GM21423 (cell line): ENCODE measurements at regions not wholly inside any gene's neighbourhood (a gene's known extent, or its start where the extent isn't known, plus 50 kb on each side); places are given as distances from the start of the nearest gene placed in this dataset.
"Not testable (repeated sequence)": the region's sequence is repeated elsewhere in the genome, so short reads cannot be mapped to it uniquely, and the experiment has no call there.

Source experiments
- ATAC-seq: cut with Tn5 transposase; IDR thresholded peaks from one replicate; pipeline ENCODE4 v1.9.1; 2021; ENCODE audit warnings: mild to moderate bottlenecking, moderate library complexity; ENCODE audit not compliant: unreplicated experiment

GRCh38 chr1:157235307-157235706 lies 97.1 kb upstream of the ETV3 start:
- no peak for ATAC-seq

- ATAC-seq: no peak
Observed at GRCh38 chr1:157234705-157235273, 96.6 kb upstream of the ETV3 start.

- peak; percentile 85 for ATAC-seq
Observed at GRCh38 chr1:157233131-157233530, 94.9 kb upstream of the ETV3 start.

DNA sequence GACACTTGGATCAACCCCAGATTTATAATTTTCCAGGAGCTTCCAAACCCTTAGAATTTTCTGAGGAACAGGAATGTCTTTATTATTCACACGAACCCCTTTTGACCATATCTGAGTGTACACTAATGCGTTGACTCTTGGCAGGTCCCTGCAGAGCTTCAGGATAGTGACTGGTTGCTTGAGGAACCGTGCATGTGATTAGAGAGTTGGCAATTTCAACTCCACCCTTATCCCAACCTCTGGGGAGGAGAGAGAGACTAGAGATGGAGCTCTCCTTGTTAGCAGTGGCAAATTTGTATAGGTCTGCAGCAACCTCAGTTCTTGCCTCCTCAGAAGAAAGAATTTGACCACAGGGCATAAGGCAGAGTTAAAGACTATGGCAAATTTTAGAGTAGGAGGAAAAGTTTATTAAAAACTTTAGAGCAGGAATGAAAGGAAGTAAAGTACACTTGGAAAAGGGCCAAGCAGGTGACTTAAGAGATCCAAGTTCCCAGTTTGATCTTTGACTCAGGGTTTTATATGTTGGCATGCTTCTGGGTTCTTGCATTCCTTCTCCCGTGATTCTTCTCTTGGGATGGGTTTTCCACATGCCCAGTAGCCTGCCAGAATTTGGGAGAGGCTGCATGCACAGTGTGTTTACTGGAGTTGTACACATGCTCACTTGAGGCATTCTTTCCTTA lies 93.8 kb upstream of the ETV3 start:
- no peak for ATAC-seq

GRCh38 chr1:157230500-157230899 lies 92.3 kb upstream of the ETV3 start:
- no peak for ATAC-seq

DNA sequence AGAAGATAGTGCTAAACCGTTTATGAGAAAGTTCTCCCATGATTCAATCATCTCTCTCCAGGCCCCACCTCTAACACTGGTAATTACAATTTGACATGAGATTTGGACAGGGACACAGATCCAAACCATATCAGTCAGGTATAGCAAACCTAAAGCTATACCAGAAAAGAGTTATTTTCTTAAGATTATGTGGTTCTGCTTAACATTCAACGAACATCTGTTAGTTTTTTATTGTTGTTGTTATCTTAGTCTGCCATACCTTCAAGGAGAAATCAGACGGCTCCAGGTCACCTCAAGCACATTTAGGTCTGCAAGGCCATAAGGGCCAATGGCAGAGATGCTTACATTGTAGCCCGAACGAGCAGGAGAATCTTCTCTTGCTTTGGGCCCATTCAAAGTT lies 89.5 kb upstream of the ETV3 start:
- ATAC-seq: no peak

DNA sequence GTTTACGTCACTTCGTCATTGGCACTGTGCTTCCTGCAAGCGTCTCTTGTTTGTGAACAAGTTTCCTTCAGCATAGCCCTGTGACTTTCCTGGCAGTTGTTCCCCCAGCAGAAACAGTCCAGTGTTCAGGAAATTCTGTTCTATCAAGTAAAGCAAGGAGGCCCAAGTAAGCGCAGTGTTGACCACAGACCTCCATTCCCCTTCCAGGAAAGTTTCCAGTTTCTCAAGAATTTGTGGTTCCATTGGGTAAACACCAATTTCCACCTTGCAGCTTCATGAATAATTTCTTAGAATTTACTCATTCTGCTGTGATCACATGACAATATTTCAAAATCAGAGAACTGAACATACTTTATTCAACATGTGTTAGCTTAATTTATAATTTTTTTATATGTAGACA lies 88.5 kb upstream of the ETV3 start:
- no peak for ATAC-seq

DNA sequence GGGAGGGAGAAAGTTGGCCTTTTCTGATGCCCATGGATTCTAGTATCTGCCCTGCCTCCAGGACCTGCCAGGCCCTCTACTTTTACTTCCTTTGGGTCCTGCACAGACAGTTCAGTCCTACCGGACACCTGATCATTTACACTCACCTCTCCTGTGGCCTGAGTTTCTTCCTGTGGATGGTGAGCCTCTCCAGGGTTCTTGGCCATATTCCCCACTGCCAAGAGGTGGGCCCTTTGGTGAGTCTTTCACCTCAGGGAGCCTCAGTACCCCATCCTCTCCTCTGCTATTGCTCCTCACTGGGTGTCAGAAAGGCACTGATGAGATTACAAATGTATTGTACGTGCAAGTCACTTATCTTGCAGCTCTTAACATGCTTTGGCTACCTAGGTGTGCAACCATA lies 81.4 kb upstream of the ETV3 start:
- ATAC-seq: no peak

DNA sequence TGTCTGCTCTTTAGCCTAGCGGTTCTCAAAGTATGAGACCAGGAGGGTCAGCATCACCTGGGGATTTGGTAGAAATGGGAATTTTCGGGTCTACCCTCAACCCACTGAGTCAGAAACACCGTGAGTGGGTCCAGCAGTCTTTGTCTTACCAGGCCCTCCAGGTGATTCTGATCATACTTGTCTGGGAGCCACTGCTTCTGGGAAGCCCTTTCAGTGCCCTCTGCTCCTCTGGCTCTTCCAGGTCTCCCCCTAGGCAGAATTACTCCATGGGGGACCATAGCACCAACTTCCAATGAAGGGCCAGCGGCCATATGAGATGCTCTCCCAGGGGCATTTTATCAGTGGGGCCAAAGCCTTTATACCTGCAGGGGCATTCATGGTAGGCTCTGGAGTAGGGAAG lies 81.0 kb upstream of the ETV3 start:
- no peak for ATAC-seq

GRCh38 chr1:157218671-157219070 lies 80.5 kb upstream of the ETV3 start:
- no peak for ATAC-seq

- no peak for ATAC-seq
Observed at GRCh38 chr1:157217486-157217885, 79.3 kb upstream of the ETV3 start.

DNA sequence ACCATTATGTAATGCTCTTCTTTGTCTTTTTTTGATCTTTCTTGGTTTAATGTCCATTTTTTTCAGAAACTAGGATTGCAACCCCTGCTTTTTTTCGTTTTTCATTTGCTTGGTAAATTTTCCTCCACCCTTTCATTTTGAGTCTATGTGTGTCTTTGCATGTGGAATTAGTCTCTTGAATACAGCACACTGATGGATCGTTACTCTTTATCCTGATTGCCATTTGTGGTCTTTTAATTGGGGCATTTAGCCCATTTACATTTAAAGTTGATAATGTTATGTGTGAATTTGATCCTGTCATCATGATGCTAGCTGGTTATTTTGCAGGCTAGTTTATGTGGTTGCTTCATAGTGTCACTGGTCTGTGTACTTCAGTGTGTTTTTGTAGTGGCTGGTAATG lies 75.6 kb upstream of the ETV3 start:
- no peak for ATAC-seq

DNA sequence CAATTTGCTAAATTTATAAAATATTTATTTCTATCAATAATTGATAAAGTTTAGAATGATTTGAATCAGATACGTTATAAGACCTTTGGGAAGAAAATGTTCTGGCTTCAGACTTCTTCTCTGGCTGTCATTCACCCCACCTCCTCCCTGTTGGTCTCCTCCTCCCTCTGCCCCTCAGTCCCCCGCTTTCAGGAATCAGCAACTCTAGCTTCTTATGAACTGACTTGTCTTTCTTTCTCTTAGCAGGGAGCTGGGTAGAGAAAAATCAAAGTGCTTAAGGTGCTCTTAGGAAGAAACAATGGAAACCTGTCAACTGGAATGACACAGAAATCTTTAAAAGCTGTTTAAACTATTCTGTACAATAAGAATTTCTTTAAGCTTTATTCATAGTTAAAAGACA lies 71.3 kb upstream of the ETV3 start:
- no peak for ATAC-seq

DNA sequence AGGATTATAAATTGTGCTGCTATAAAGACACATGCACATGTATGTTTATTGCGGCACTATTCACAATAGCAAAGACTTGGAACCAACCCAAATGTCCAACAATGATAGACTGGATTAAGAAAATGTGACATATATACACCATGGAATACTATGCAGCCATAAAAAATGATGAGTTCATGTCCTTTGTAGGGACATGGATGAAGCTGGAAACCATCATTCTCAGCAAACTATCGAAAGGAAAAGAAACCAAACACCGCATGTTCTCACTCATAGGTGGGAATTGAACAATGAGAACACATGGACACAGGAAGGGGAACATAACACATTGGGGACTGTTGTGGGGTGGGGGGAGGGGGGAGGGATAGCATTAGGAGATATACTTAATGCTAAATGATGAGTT lies 67.8 kb upstream of the ETV3 start:
- ATAC-seq: not testable (repeated sequence)

DNA sequence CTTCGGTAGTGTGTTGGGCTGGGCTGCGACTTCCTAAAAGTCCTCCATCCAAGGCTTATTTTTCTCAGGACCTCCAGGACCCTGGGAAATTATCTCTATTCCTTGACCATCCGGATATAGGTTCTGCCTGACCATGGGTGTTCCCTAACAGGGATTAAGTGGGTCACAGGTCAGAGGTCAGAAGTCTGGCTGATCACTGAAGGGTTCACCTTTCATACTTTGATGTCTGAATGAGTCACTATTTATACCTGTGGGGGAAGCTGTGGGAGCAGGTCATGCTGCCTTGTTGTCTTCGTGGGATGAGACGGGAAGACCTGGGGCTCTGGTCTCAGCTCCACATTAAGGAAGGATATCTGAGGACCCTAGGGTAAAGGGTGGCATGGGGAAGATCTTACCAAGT lies 65.0 kb upstream of the ETV3 start:
- no peak for ATAC-seq

GRCh38 chr1:157202331-157202730 lies 64.1 kb upstream of the ETV3 start:
- ATAC-seq: no peak

- ATAC-seq: no peak
Observed at GRCh38 chr1:157201767-157202166, 63.6 kb upstream of the ETV3 start.

GRCh38 chr1:157200451-157200850 lies 62.3 kb upstream of the ETV3 start:
- no peak for ATAC-seq

- ATAC-seq: no peak
Observed at GRCh38 chr1:157199421-157199755, 61.2 kb upstream of the ETV3 start.

DNA sequence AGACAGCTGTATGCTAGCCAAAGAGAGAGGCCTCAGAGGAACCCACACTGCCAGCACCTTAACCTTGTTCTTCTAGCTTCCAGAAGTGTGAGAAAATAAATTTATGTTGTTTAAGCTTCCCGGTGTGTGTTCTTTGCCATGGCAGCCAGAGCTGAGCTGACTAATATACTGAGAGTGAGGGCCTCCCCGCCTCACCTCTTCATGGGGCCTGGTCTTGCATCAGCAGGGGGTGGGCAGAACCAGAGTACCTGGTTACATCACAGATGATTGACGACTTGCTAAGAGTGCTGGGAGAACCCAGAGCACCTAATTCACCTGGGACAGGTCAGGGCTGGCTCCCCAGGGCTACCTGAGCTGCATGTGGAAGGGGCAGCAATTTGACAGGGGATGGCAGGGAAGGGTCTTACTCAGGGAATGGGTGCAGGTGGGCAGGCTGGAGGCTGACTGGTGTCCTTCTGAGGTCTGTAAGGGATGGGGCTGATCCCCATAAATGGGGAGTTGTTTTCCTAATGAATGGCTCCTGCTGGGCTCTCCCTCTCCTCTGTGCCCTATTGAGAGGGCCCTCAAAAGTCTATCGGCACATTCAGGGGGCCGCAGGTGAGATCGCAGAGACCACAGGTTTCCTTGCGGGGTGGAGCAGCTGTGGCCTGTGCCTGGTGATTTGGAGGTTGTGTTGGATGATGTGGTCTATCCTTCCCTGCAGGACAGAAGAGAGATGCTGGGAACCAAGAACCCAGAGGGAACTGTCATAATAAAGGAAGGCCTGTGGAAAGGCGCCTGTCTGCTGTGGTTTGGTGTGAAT lies 60.6 kb upstream of the ETV3 start:
- no peak for ATAC-seq

DNA sequence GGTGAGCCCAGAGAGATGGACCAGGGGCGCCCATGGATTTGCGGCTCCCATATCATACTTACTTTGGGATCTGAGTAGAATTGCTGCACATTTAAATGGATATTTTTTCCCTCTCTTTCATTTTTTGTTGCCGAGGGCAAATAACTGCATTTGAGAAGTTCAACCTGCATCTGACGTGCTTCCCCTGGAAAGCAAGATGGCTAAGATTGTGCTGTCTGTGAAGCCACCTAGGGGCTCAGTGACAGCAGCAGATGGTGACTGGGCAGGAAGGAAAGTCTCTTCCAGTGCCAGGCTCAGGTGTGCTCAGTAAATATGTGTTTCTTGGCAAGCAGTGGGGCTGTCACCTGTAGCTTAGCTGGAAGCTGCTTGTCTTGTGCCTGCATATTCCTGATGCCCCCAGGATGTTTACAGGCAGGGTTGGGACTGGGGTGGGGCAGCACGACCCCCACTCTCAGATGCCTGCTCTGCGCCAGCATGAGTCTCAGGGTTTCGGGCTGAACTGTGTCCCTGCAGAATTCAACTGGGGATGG lies 59.8 kb upstream of the ETV3 start:
- ATAC-seq: no peak
